ENCODE measurements at regions not wholly inside any gene's neighbourhood (a gene's known extent, or its start where the extent isn't known, plus 50 kb on each side); places are given as distances from the start of the nearest gene placed in this dataset.
"Not testable (repeated sequence)": the region's sequence is repeated elsewhere in the genome, so short reads cannot be mapped to it uniquely, and the experiment has no call there.

GRCh38 chr12:67086116-67086515, 183.0 kb upstream of the CAND1 start:
- intact Hi-C loops (cut with DNase I) = no loop called here
- no peak for DNase-seq

DNA sequence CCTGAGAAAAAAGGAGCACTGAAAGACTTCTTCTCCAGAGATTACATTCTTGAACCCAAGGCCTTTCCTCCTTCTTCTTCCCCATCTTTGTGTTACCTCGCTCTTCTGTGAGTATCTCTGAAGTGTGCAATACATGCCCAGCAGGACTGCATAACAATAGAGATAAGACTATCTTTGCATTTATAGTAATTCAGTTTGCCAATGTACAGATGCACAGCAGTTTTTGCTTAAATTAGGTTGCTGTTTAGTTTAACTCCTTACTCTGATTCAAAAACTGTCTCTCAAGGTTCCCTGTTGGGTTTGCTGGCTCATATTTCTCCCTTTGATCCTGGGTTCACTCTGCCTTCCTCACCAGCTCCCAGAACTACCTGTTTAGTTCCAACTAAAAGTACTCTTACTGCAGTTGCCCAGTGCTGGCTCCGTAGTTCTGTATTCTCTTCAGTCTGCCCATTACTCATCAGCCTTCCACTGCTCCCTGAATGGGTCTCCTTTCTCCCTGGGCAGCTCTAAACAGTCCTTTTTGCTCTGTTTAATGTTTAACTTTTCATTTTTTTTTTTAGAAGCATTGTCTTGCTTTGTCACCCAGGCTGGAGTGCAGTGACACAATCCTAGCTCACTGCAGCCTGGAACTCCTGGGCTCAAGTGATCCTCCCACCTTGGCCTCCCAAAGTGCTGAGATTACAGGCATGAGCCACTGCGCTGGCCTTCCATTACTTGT, 180.6 kb upstream of the CAND1 start:
- intact Hi-C loops (cut with DNase I) = no loop called here
- DNase-seq = no peak

DNA sequence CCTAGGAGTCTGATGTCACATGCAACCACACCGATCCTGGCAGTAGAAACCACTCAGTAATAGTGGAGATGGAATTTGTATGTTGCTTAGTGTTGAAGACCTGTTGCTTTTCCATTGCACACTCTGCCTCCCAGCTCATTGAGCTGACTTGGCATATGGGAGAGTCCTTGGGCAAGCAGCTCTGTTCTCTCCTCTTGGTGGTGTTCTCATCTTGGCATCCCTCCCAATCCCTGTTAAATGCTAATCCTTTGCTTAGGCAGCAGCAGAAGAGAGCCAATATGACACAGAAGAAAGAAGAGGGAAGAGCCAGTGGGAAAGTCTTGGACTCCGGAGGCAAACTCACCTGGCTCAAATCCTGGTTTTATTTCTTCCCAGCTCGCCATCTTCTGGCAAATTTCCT, 178.0 kb upstream of the CAND1 start:
- DNase-seq = peak in 2 of 42 donors; percentile 9 to 28
- intact Hi-C loops (cut with DNase I) = no loop called here

- intact Hi-C loops (cut with DNase I) = no loop called here
- no peak for DNase-seq
Measured at GRCh38 chr12:67091678-67092077, 177.5 kb upstream of the CAND1 start.

DNA sequence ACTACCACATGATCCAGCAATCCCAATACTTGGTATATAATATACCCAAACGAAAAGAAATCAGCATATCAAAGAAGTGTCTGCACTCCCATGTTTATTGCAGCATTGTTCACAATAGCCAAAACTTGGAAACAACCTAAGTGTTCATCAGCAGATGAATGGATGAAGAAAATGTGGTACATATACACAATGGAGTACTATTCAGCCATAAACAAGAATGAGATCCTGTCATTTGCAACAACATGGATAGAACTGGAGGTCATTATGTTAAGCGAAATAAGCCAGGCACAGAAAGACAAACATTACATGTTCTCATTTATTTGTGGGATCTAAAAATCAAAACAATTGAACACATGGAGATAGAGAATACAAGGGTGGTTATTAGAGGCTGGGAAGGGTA, 176.2 kb upstream of the CAND1 start:
- DNase-seq; intact Hi-C loops (cut with DNase I): not testable (repeated sequence)

DNA sequence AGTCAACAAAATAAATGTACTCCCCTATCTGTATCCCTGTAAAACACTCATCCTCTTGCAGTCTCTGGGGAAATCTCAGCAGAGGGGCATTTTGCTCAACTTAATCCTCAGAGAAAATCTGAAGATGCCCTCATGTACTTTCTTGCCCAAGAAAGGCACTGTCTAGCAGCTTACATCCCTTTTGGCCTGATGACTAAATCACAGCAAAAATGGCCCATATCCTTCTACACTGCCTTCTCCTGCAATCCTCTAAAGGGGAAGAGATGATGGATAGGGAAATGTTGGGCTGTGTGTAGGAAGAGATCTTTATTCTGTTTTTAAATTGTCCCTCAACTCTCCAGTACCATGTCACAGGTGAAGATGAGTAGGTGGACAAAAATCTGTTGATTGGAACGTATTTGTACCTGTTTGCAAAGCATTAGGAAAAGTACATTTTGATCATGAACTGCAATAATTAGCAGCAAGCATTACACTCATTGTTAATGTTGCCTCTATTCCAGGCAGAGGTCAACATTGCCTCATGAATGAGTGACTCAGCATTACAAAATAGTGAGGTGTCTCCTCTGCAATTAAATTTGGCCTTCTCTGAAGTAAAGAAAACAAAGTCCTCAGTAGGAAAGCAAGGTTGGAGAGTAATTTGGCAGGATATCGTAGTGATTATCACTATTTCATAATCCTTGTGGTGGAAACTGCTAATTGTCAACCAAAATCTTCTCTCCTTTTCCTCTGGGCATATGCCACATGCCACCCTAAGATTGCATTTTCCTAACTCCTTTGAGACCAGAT, 172.4 kb upstream of the CAND1 start:
- DNase-seq = no peak
- intact Hi-C loops (cut with DNase I) = no loop called here

DNA sequence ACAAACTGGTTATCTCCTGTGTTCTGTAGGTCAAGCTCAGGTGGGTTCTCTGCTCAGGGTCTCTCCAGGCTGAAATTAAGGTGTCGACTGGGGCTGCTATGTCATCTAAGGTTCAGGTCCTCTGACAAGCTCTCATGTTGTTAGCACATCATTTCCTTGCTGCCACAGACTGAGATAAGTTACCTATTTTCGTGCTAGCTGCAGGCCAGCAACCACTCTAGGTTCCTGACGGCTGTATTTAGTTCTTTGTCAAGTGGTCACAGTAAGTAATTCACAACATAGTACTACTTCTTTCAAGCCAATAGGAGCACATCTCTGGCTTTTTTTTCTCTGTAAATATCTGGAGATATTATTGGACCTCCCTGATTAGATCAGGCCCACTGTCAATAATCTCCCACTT, 169.3 kb upstream of the CAND1 start:
- intact Hi-C loops (cut with DNase I) = no loop called here
- no peak for DNase-seq

GRCh38 chr12:67103521-67103920, 165.6 kb upstream of the CAND1 start:
- intact Hi-C loops (cut with DNase I) = no loop called here

DNA sequence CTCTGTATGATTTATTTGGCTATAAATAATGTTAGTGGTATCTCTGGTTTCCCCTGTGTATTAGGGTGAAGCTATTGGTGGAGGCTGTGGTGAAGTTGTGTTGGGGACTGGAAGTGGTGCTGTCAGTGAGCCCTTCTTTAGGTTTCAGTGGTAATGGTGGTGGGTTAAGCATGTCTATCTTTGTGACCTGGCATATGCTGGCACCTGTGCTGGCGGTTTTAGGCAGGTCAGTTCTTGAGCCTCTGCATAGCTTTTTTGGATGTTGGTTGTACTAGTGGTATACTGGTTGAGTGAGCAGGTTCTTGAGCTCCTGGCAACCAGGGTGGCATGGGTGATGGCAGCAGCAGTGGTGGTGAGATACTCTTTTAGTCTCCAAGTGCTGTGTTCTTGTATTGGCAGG, 161.9 kb upstream of the CAND1 start:
- DNase-seq = no peak
- intact Hi-C loops (cut with DNase I) = no loop called here

More at GRCh38 chr12:67103521-67103920, 165.6 kb upstream of the CAND1 start:
- no peak for DNase-seq

GRCh38 chr12:67107751-67108269, 161.3 kb upstream of the CAND1 start:
- intact Hi-C loops (cut with DNase I) = no loop called here
- no peak for DNase-seq

GRCh38 chr12:67110345-67110744, 158.8 kb upstream of the CAND1 start:
- DNase-seq; intact Hi-C loops (cut with DNase I): not testable (repeated sequence)

DNA sequence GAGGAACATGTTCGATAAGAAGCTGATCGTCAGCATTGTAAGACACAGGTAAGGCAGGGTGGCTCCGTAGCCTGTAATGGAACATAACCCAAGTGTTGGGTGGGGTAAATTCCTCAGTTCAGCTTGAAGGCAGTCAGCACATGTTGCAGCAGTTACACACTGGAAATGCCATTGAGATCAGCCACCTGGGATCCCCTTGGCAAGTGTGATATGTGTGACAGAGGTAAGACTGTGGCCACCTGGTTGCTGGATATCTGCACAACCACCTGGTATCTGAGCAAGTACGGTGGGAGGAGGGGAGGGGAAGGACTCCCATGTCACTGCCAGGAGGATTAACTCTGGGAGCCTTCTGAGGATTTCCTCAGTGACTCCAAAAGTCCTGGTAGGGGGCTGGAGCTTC, 158.0 kb upstream of the CAND1 start:
- no peak for DNase-seq
- intact Hi-C loops (cut with DNase I) = no loop called here

- DNase-seq = no peak
- intact Hi-C loops (cut with DNase I) = no loop called here
Measured at GRCh38 chr12:67112586-67112985, 156.6 kb upstream of the CAND1 start.

GRCh38 chr12:67116134-67116533, 153.0 kb upstream of the CAND1 start:
- intact Hi-C loops (cut with DNase I) = no loop called here
- no peak for DNase-seq

GRCh38 chr12:67122584-67122983, 146.6 kb upstream of the CAND1 start:
- intact Hi-C loops (cut with DNase I) = no loop called here
- no peak for DNase-seq

DNA sequence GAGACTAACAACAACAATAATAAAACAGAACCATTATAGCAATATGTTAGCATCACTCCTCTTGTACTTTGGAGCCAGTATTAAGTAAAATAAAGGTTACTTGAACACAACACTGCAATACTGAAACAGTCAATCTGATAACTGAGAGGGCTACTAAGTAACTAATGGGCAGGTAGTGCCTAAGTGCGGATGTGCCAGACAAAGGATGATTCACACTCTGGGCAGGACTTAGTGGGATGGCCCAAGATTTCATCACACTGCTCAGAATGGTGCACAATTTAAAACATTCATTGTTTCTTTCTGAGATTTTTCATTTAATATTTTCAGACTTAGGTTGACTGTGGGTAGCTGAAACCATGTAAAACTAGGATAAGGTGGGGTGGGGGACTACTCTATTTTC, 131.9 kb upstream of the CAND1 start:
- intact Hi-C loops (cut with DNase I) = no loop called here
- DNase-seq = no peak

GRCh38 chr12:67141296-67142018, 127.7 kb upstream of the CAND1 start:
- no peak for DNase-seq
- intact Hi-C loops (cut with DNase I) = no loop called here

DNA sequence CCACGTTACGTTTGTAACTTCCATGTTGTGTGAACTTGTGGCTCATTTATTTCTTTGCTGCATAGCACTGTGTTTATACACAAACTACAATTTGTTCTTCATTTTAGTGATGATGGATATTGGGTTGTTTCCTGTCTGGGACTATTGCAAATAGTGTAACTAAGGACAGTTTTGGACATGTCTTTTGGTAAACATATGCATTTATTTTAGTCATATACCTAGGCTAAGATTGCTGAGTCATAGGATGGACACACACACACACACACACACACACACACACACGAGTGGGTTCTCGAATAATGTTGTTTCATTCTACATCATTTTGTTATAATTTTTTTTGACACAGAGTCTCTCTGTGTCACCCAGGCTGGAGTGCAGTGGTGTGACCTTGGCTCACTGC, 123.5 kb upstream of the CAND1 start:
- intact Hi-C loops (cut with DNase I) = no loop called here
- no peak for DNase-seq

DNA sequence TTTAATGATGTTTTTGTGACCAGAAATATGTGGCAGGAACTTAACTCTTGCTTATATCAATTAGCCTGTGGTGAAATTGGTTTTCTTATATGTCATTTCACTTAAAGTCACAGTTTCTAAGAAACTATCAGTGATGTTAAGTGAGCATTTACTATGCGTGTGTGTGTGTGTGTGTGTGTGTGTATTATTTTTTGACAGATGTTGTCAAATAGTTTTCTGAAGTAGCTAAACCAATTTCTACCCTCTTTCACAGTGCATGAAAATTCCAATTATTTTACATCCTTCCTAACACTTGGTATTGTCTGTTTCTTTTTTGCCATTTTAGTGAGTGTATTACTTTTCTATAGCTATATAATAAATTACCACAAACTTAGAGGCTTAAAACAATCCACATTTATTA, 122.1 kb upstream of the CAND1 start:
- DNase-seq = no peak
- intact Hi-C loops (cut with DNase I) = no loop called here

DNA sequence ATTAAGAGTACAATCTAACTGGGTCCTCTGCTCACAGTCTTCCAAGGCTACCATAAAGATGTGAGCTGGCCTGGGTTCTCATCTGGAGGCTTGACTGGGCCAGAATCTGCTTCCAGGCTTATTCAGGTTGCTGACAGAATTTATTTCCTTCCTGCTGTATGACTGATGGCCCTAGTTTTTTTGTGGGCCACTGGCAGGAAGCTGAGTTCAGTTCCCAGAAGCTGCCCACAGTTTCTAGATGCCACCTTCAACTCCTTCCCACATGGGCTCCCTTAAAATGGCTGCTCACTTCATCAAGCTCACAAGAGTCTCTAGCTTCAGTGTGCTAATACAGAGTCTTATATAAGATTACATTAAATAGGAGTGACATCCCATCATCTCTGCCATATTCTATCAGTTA, 121.7 kb upstream of the CAND1 start:
- intact Hi-C loops (cut with DNase I) = no loop called here
- no peak for DNase-seq

Data from head of caudate nucleus (tissue), 42 donors.